SK-N-MC (cell line): ENCODE measurements at regions not wholly inside any gene's neighbourhood (a gene's known extent, or its start where the extent isn't known, plus 50 kb on each side); places are given as distances from the start of the nearest gene placed in this dataset.

Experiments
- DNase-seq: peaks from one replicate; pipeline ENCODE4 v3.0.0-alpha.2; 2011; ENCODE audit warnings: low read depth, low spot score
- H3K27ac ChIP-seq: fragments of 200-600 bp; sonication (generic); 2 replicates; pipeline ENCODE4 v1.5.1; 2016; ENCODE audit warnings: mixed run types
- H3K36me3 ChIP-seq: fragments of 200-600 bp; sonication (generic); 2 replicates; pipeline ENCODE4 v1.6.1; 2017; ENCODE audit warnings: antibody characterized with exemption, low read length, mixed read lengths; ENCODE audit not compliant: insufficient read depth
- H3K4me3 ChIP-seq: fragments of 200-600 bp; sonication (generic); 2 replicates; pipeline ENCODE4 v1.5.1; 2016
- H3K9ac ChIP-seq: fragments of 200-600 bp; sonication (generic); 2 replicates; pipeline ENCODE4 v1.8.0; 2017; ENCODE audit warnings: mixed run types, mixed read lengths; ENCODE audit not compliant: insufficient read length
- H3K9me3 ChIP-seq: fragments of 200-600 bp; sonication (generic); 2 replicates; pipeline ENCODE4 v1.6.1; 2017; ENCODE audit warnings: low read depth, mild to moderate bottlenecking, antibody characterized with exemption, low read length, moderate library complexity, mixed read lengths
- EZH2 ChIP-seq: fragments of 200-600 bp; sonication (generic); IDR thresholded peaks from one replicate; pipeline ENCODE4 v1.6.1; 2017; ENCODE audit warnings: antibody characterized with exemption
- FOXP2 ChIP-seq: optimal IDR thresholded peaks from 2 replicates; pipeline ENCODE3; 2011; ENCODE audit warnings: mild to moderate bottlenecking, moderate library complexity; ENCODE audit not compliant: insufficient read depth; ENCODE audit errors: extremely low read length, control extremely low read depth
- POLR2AphosphoS5 ChIP-seq: IDR thresholded peaks from 2 replicates; pipeline ENCODE4 v1.6.1; 2012; ENCODE audit warnings: mild to moderate bottlenecking, low read depth, low read length, borderline replicate concordance

- H3K9me3 ChIP-seq = no peaks in the 10 kb centered on the region
- DNase-seq = no peak
- no peaks in the 10 kb centered on the region for H3K36me3 ChIP-seq
- no peak overlapping the region for H3K4me3 ChIP-seq
- H3K9ac ChIP-seq = no peak overlapping the region
- H3K27ac ChIP-seq = no peak overlapping the region
- TF ChIP-seq EZH2 (no peak), POLR2AphosphoS5 (no peak), FOXP2 (no peak)
These were observed 392.7 kb upstream of the ZNF507 start for GRCh38 chr19:31952693-31953092.

DNA sequence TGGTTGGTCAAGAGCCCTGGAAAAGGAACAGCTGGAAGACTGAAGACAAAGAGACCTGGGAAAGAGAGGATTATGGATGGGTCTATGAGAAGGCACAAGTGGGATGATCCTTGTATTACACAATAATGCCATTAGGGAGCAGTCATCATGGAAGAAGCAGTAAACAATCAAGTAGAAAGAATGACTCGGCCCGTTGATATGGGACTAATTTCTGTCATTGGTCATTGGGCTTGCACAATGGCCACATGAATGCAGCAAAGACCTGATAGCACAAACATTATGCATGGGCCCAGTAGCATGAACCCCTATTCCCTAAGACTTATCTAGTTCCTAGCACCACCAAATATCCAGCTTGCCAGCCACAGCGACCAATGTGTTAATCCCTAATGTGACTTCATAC is 390.3 kb upstream of the ZNF507 start:
- Histone ChIP-seq H3K9me3 (no peaks in the 10 kb centered on the region), H3K9ac (no peak overlapping the region), H3K36me3 (no peaks in the 10 kb centered on the region), H3K27ac (no peak overlapping the region), H3K4me3 (no peak overlapping the region)
- TF ChIP-seq FOXP2 (no peak), POLR2AphosphoS5 (no peak), EZH2 (no peak)
- no peak for DNase-seq

DNA sequence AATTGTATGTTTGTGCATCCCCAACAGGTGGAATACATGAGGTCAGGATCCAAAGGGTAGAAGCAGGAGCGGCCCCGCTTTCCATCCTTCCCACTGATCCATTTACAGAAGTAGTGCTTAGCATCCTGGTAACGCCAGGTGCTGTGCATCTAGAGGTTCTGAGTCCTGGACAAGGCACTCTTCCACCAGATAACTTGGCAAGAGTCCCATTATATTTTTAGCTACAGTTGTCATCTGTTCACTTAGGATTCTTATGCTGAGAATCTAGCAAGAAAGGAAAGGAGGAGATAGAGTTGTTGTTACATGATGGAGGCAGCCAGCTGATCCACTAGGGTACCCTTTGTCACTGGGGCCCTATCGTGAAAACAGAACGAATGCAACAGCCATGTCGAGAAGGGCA is 389.5 kb upstream of the ZNF507 start:
- TF ChIP-seq FOXP2 = no peak
- TF ChIP-seq EZH2 = no peak
- no peak for TF ChIP-seq POLR2AphosphoS5
- no peaks in the 10 kb centered on the region for H3K36me3 ChIP-seq

GRCh38 chr19:31956771-31957392 is 388.5 kb upstream of the ZNF507 start:
- no peak for TF ChIP-seq FOXP2
- no peak for TF ChIP-seq EZH2
- no peak for TF ChIP-seq POLR2AphosphoS5
- no peak overlapping the region for H3K9ac ChIP-seq
- no peaks in the 10 kb centered on the region for H3K9me3 ChIP-seq
- DNase-seq = no peak
- no peak overlapping the region for H3K4me3 ChIP-seq
- H3K27ac ChIP-seq = no peak overlapping the region
- no peaks in the 10 kb centered on the region for H3K36me3 ChIP-seq

More for the DNA sequence above, 389.5 kb upstream of the ZNF507 start:
- Histone ChIP-seq H3K4me3 (no peak overlapping the region), H3K9ac (no peak overlapping the region), H3K27ac (no peak overlapping the region), H3K9me3 (no peaks in the 10 kb centered on the region)
- no peak for DNase-seq

DNA sequence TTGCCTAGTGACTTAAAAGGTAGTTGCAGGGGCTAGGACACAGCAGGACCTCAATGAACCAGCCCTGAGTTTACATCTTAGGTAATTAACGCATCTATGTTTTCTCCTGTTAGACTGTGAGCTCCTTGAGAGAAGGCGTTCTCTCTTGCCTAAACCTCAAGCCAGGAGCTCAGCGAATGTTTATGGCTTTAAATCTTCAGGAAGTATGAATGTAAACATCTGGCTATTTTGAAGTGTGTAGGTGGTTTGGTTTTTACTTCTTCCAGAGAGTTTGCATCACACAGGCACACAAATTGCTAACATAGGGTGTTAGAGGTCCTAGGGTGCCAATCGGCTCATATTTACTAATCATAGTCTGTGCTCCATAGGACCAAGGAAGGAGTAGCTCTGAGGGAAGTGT is 387.7 kb upstream of the ZNF507 start:
- no peak for DNase-seq
- Histone ChIP-seq H3K36me3 (no peaks in the 10 kb centered on the region), H3K4me3 (no peak overlapping the region), H3K9me3 (no peaks in the 10 kb centered on the region), H3K27ac (no peak overlapping the region), H3K9ac (no peak overlapping the region)
- TF ChIP-seq EZH2 = no peak
- no peak for TF ChIP-seq FOXP2
- no peak for TF ChIP-seq POLR2AphosphoS5

GRCh38 chr19:31959527-31960018 is 385.8 kb upstream of the ZNF507 start:
- Histone ChIP-seq H3K36me3 (no peaks in the 10 kb centered on the region), H3K9ac (no peak overlapping the region), H3K4me3 (no peak overlapping the region), H3K9me3 (no peaks in the 10 kb centered on the region), H3K27ac (no peak overlapping the region)
- TF ChIP-seq POLR2AphosphoS5 = no peak
- no peak for TF ChIP-seq EZH2
- TF ChIP-seq FOXP2 = no peak
- DNase-seq = no peak

DNA sequence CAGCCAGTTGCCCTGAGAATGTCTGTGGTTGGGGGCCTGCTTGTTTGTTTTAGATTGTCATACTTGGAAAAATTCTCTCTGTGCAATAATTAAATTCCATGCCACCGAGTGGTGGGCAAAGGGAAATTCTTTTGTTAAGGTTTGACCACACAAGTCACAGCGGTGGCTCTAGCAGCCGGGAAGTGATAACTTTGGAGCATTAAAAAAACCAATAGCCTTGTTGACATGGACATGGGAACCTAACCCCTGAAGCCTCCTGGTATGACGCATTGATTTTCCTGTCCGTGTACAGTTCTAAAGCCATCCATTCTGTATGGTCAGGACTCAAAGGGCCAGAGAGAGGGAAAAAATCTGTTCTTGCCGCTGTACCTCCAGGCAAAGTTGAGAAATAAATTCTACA is 384.9 kb upstream of the ZNF507 start:
- Histone ChIP-seq H3K36me3 (no peaks in the 10 kb centered on the region), H3K9me3 (no peaks in the 10 kb centered on the region), H3K27ac (no peak overlapping the region), H3K4me3 (no peak overlapping the region), H3K9ac (no peak overlapping the region)
- no peak for DNase-seq
- TF ChIP-seq FOXP2 (no peak), EZH2 (no peak), POLR2AphosphoS5 (no peak)

GRCh38 chr19:31961191-31961590 is 384.2 kb upstream of the ZNF507 start:
- Histone ChIP-seq H3K9me3 (no peaks in the 10 kb centered on the region), H3K36me3 (no peaks in the 10 kb centered on the region), H3K9ac (no peak overlapping the region), H3K27ac (peak overlapping the region; percentile 93; the same call in 1 of the 2 replicates), H3K4me3 (no peak overlapping the region)
- DNase-seq = no peak
- TF ChIP-seq EZH2 = no peak
- TF ChIP-seq FOXP2 = no peak
- TF ChIP-seq POLR2AphosphoS5 = no peak

DNA sequence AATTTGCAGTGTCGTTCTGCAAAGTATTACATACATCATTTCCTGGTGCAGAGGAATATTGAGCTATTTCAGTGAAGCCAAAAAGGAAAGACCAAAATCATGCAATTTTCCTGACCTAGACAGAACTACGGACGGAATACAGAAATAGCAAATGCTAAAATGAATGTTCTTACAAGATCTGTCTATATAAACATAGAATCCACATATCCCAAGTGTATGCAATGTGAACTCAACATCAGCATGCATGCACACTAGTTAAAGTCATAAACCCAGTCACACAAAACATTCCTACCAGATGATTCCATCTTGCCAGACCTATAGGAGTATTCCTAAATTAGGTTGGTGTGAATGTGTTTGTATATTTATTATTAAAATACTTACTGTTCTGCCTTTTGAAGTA is 383.7 kb upstream of the ZNF507 start:
- Histone ChIP-seq H3K36me3 (no peaks in the 10 kb centered on the region), H3K27ac (peak overlapping the region; percentile 93), H3K4me3 (0 out of 2 replicates have a peak overlapping the region, but pooled peaks have one; percentile 16), H3K9me3 (no peaks in the 10 kb centered on the region), H3K9ac (no peak overlapping the region)
- DNase-seq = no peak
- TF ChIP-seq POLR2AphosphoS5 (no peak), FOXP2 (no peak)
